ENCODE measurements at regions not wholly inside any gene's neighbourhood (a gene's known extent, or its start where the extent isn't known, plus 50 kb on each side); places are given as distances from the start of the nearest gene placed in this dataset.
"Not testable (repeated sequence)": the region's sequence is repeated elsewhere in the genome, so short reads cannot be mapped to it uniquely, and the experiment has no call there.

DNA sequence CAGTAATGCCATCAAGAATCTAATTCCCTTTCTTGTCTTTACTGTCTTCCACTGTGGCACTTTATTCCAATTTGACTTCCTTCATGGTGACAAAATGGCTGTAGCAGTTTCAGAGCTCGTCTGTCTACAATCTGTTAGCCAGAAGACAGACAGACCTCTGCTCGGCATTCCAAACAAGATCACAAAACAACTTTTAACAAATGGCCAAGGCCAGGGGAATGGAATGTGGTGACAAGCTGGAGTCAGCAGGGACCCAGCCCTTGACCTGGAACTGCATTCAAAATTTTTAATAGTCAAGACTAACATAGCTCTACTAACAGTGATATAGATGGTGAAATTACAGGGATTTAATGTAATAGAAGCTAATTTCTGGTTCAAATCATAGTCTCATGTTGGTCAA is 637.2 kb downstream of the ETS1 start:
- DNase-seq (ENCODE audit: low spot score) = no peak

DNA sequence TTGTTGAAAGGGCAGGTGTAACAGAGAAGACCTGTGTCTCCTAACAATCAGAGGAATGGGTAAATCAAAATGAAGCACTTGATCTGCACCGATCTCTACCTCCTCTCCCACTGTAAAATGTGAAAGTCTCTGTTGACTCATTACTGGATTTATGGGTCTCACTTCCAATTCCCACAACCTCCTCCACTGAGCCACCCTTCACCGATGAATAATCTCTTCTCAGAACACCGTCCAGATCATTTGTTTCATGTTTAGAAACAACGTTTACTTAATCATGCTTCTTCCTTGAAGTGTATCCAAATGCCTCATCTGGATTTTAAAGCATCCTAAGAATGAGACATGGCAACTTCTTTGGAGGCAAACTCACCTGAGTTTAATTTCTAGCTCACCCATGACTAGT is 643.6 kb downstream of the ETS1 start:
- DNase-seq (ENCODE audit: low spot score) = no peak

DNA sequence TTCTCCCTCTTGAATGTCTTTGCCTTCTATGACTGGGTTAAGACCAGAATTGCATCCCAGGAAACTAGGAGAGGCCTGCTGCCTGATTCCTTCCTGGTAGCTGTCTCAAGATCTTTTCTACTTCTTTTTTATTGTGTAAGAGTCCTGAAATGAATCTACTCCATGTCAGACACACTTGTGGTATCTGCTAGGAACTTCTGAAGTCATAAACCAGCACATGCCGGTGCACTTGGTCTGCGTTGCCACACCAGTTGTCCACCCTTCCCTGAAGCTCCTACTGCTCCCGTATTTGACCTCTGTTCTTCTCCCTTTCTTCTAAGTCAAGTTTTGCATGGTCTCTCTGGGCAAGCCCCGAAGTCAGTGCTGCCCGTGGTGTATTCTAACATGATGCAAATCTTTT is 644.2 kb downstream of the ETS1 start:
- no peak for DNase-seq (ENCODE audit: low spot score)

DNA sequence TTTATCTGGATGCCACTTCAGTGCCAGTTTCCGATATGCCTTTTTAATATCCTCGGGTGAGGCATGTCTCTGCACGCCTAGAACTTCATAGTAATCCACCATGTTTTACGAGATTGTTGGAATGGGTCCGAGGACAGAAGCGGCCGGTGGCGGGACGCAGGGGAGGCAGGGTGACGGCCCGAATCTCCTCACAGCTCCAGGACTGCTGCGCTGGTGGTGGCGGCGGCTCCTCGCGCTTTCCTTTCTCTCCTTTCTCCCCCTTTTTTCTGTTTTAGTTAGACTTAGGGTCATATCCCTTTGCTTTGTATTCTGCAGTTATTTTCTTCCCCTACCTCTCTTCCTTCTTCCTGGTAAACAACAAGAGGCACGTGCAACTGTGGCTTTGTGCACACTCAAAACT is 645.8 kb downstream of the ETS1 start:
- DNase-seq (ENCODE audit: low spot score) = not testable (repeated sequence)

DNA sequence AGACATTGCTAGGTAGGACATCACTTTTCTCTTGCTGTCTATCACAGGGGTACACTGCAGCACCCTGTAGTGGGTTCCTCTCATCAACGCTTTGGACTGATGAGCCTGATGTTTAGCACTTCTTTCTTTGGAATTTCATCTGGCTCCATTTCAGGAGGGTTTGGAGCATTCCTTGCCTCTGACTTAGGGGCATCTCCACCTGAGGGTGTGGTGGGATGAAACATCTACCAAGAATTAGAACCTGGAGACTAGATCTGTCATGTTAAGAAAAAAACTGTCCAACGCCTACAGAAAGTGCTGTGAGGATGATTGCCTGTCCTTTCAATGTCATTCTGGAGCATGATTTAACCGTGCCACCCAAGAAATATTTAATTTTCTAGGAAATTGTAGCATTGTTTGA is 648.4 kb downstream of the ETS1 start:
- DNase-seq (ENCODE audit: low spot score) = no peak

DNA sequence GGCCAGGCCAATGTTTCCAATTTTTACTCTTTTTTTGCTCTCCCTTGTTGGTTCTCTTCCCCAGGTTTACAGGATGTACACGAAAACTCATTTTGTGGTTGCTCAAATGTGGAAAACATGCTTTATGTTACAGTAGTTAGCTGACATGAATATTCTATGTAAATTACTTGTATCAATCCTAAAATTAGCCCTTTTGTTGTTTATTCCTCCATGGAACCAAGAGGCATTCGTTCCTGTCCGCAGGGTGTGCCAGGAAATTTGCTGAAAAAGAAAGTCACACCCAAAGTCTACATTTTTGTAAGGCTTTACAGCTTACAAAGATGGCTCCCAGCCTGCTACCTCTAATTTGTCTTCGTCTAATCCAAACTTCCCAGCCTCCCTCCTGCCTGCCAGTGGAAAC is 652.3 kb downstream of the ETS1 start:
- no peak for DNase-seq (ENCODE audit: low spot score)

DNA sequence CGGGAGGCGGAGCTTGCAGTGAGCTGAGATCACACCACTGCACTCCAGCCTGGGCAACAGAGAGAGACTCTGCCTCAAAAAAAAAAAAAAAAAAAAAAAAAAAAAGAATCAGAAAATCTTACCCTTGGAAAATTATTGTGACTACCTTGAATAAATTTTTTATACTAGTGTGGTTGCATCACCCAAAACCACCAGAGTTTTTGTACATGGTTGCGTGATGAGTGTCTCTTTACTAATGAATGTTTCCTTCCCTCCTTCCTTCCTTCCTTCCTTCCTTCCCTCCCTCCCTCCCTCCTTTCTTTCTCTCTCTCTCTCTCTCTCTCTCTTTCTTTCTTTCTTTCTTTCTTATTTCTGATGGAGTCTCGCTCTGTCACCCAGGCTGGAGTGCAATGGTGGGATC is 653.4 kb downstream of the ETS1 start:
- DNase-seq (ENCODE audit: low spot score) = not testable (repeated sequence)

DNA sequence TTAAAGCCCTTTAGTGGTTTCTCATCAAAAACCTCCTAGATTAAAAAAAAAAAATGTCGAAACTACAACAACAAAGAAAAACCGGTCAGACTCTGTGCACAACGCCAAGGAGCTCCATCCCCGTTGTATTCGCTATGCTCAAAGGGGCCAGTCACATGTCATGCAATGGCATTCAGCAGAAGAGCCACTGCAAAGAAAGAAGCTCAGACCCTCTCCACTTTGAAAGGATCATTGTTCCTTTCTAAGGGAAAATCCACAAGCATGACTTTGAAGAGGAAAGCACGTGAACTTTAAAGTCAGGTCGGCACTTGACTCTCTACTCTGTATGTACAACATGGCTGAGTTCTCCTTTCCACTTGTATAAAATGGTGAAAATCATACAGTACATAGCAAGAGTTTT is 655.6 kb downstream of the ETS1 start:
- DNase-seq (ENCODE audit: low spot score) = no peak

DNA sequence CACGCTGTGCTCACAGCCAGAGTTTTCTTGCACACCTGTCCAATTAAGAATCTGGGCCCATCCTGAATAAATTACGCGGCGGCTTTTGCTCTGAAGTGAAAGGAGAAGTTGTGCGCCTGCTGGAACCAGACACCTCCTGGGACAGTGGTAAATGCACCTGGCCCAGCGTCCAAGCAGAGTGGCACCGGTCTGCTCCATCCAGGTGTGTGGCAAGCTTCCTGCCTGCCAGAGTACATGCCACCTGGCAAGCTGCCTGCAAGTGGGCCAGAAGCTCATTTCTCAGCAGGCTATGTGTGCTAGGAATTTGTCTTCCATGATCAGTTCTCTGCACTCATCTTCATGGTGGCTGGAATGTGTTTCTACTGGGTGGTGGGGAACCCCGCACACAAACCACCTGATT is 660.6 kb downstream of the ETS1 start:
- DNase-seq (ENCODE audit: low spot score) = no peak

DNA sequence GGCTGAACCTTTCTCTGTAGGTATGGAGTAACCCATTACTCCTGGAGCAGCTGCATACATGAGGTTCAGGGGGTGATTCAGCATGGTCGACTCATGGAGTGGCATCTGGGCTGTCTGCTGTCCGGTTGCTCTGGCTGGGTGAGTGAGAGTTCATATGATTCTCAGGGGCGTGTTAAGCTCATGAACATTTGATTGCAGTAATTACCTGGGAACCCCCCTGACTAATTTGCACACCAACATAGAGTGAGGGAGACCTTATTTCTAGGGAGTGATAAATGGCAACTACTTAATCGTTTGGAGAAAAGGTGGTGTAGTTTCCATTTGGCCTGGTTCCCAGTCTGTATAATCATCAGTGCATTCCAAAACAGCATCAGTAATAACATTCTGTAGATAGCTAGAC is 661.9 kb downstream of the ETS1 start:
- no peak for DNase-seq (ENCODE audit: low spot score)

DNA sequence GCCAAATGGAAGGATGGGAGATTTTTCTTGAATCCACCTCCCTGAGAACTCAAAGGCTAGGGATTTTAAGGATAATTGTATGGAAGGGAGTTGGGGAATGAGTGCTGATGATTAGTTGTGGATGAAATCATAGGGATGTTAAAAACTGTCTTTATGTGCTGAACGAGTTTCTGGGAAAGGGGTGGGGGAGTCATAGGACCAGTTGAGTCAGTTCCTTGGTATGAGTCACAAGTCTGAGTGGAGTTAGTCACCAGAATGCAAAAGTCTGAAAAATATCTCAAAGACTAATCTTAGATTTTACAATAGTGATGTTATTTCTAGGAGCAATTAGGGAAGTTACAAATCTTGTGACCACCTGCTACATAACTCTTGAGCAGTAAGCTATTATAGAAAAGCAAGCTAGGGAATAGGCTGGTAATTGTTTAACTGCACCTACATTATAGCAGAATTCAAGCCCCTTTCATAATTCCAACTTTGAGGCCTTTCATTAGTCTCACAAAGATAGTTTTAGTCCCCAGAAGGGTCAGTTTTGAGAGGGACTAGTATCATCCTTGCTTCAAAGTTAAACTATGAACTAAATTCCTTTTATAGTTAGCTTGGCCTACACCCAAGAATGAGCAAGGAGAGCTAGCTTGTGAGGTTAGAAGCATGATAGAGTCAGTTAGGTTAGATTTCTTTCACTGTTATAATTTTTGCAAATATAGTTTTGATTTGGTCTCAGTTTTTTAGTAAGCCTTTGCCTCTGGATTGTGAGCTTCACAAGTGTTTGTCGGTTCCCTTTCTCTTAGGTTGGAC is 668.0 kb downstream of the ETS1 start:
- DNase-seq (ENCODE audit: low spot score) = peak; percentile 20

DNA sequence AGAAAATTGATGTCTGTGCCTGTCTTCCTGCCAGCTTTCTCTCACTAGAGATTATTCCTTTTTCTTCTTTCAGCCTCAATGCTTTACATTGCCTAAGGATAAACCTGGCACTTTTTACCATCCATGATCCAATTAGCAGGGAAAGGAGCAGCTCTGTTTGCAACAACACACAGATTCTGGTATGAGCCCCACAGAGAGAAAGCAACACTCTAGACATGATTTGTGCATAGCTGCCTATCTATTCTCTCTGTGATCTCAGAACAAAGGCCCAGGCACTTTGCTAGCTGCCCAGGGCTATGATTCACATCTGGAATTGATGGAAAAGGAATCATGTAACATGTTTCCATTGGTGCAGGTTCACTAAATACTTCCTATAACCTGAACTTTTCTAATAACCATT is 685.0 kb downstream of the ETS1 start:
- DNase-seq (ENCODE audit: low spot score) = no peak

DNA sequence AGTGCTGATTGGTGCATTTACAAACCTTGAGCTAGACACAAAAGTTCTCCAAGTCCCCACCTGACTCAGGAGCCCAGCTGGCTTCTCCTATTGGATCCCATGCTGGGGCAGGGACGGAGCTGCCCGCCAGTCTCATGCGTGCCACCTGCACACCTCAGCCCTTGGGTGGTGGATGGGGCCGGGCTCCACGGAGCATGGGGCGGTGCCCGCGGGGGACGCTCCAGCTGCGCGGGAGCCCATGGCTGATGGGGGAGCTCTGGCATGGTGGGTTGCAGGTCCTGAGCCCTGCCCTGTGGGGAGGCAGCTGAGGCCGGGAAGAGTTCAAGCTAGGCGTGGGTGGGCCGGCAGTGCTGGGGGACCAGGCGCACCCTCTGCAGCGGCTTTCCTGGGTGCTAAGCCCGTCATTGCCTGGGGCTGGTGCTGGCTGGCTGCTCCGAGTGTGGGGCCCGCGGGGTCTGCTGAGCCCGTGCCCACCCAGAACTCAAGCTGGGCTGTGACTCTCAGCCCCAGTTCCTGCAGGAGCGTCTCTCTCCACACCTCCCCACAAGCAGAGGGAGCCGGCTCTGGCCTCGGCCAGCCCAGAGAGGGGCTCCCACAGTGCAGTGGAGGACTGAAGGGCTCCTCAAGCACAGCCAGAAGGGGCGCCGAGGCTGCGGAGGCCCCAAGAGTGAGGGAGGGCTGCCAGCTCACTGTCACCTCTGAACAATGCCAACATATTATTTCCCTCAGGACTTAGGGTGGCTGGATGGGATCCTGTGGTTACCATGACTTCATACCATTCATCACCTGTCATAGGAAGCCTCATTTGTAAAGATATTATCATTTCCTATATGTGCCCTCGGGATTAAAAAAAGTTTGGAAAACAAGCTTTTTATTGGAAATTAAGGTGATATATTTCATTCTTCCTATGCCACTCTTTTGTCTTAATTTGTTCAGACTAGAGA is 688.7 kb downstream of the ETS1 start:
- DNase-seq (ENCODE audit: low spot score) = no peak

DNA sequence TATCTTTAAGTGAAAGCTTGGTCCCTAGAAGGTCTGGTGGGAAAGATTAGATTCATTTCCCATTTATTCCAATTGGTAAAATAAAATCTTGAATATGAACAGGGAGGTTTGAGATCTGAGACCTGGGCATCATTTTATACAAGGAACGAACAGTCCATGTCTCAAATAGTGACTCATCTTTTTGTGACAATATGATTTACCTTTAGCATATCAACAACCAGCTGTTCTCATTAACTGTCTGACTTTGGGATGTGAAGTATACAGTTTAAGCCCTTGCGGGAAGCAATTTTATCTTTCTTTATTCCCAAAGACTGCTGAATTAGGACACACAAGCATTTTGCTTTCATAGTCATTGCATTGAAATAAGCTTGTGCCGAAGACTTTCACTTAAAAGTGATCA is 691.6 kb downstream of the ETS1 start:
- no peak for DNase-seq (ENCODE audit: low spot score)

DNA sequence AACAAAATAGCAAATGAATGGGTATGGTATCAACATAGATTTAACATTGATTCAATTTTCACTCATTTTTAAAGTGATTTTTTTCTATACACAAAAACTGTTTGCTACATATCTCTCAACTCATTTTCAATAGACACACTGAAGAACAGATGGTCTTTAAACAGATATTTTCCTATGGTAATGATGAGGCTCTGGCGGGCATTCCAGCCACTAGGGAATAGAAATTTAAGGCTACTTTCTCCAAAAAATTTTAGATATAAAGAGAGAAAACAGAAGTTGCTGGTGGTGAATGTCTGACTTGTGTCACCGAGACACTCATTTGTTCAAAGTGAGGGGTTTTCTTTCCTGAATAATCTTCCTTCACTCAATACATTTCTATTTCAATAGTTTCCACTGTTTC is 693.0 kb downstream of the ETS1 start:
- DNase-seq (ENCODE audit: low spot score) = no peak

DNA sequence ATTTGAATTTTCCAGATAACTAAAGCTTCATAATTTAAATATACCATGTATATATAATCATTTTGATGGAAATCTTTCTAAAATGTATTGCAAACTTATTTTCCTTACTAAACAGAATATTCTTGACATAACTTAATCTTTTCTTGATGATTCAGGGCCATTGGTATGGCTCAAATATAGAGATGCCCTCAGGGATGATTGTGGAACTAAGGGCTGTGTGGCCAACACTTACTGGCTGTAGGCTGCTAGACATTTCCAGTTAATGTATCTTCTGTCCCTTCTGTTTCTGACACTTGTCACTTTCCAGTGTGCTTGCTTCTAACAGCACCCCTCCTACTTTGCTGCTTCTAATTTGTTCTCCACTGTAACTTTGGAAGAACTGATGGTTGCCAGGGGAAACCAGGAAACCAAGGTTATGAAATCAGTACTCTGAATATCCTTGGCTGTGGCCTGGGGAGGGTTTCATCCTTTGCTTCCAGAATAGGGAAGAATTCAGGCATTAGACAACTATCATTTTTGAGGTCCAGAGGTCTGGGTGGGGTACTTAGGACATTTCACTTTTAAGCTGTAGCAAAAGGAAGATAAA is 697.2 kb downstream of the ETS1 start:
- DNase-seq (ENCODE audit: low spot score) = no peak

DNA sequence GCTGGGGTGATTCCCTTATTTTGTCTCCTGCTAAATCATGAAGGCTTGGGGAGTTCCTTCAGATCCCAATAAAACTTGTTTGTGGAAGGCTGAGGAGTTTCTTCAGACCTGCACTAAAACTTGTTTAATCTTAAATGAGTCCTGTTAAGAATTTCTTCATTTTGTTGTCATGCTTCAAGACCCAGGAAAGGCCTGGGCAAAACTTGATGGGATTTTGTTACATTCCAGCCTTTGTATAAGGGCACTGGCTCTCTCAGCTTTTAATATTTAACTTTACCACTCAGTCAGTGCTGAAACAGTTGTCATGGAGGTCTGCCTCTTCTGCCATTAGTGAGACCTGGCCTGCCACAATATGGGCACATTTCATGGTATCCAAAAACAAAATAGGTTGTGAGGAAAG is 699.0 kb downstream of the ETS1 start:
- no peak for DNase-seq (ENCODE audit: low spot score)

DNA sequence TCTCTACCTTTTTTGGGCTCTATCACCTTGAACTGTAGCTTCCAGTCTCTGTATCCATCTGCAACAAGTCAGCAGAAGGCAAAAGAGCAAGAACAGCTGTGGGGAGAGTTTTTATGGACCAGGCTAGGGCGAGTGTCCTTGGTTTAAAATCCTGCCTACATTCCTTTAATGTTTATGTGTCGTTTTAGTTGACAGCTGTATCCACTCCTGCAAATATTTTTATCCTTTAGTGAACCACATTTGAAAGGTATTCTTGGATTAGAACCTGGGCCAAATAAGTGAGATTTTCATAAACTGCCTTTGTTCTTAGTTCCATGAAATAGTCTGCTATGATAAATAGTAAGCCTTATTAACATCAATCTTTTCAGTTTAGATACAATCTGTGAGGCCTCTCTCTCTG is 712.2 kb downstream of the ETS1 start:
- DNase-seq (ENCODE audit: low spot score) = no peak

DNA sequence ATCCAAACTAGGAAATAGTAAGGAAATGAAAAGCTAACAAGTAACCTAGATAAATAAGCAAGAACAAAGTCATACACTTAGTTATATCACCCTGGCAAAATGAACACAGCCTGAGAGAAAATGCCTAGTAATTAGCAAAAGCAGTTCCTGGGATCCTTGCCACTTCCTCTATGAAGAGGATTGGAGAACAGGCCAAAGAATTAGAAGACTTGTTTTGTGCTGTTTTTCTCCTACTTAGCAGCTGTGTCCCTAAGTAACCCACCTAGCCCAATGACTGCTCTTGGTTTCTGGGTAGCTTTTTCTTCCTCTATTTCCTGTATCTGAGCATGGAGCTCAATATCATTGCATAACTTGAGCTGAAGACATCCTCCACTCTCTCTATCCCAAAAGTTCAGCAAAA is 713.9 kb downstream of the ETS1 start:
- no peak for DNase-seq (ENCODE audit: low spot score)

DNA sequence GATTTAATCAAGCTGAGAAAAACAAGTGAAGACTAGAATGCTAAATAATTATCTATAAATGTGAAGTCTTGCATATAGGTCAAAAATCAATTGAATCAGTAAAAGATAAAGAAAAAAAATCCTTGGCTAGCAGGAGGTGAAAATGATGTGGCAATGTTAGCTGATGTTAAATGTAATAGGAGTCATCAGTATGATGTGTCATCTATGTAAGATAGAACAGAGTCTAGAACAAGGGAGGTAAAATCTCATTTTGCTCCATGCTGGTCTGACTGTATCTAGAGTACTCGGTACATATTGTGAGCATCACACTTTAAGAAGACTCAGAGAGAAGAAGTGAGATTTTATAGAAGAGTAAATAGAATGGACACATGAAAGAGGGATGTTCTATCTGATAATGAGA is 721.2 kb downstream of the ETS1 start:
- DNase-seq (ENCODE audit: low spot score) = no peak

DNA sequence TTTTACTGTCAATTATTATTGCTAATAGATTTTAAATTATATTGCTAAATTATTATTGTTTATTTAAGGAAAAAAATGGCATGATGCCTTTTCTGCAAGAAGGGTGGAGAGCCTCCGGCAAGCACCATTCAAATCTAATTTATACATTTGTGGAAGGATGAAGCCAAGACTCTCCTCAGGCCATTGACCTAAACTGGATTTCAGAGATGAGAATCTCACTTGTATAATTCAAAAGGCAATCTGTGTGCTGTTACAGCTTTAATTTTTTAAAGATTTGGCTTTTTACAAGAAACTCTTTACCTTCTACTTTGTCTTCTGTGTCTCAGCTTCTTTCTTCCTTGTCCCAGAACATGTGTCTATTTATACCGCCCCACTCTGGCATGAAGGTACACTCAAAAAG is 722.5 kb downstream of the ETS1 start:
- DNase-seq (ENCODE audit: low spot score) = no peak

DNA sequence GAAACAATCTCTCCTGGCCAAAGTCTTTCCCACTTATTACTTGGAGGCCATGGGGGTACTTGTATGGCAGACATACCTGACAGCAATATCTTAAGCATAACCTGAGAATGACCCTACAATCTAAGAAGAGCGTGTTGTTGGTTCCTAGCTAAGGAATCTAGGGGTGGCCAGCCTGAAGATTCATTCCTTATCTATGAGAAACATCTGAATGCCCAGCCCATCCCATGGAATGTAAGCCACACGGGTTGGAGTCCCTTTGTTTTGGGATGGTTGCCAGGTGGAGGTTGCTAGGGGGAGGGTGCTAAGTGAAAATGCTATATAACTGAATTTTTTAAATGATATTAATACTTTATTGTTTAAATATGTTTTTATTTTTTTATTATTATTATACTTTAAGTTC is 725.0 kb downstream of the ETS1 start:
- no peak for DNase-seq (ENCODE audit: low spot score)

DNA sequence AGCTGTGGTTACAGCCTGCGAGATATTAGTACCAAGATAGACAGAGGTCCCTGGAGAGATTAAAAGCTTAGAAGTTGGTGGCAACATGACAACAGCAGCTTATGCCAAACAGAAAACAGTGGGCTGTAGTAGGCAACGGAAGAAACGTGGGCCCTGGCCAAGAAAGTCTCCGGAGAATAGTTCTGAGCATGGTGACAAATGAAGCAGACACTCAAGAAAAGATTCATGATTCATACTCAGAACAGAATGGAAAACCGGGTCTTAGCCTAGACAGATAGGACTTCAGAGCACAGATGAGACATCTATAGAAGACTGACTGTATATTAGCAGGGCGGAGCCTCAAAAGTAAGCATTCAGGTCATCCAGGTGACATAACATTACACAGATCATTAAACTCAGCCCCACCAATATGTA is 727.4 kb downstream of the ETS1 start:
- no peak for DNase-seq (ENCODE audit: low spot score)

Data from AG08396 (cell line).